H9 (cell line): ENCODE measurements at regions not wholly inside any gene's neighbourhood (a gene's known extent, or its start where the extent isn't known, plus 50 kb on each side); places are given as distances from the start of the nearest gene placed in this dataset.

Experiments
- DNase-seq: peaks from one replicate; pipeline ENCODE4 v3.0.0-alpha.2; 2017
- H2AFZ ChIP-seq: one replicate; pipeline ENCODE4 v1.6.1; 2013; ENCODE audit warnings: mild to moderate bottlenecking, low read length, control low read depth, moderate library complexity
- H2AK5ac ChIP-seq: 2 replicates; pipeline ENCODE4 v1.6.1; 2013; ENCODE audit warnings: low read length, control low read depth, mixed read lengths; ENCODE audit not compliant: insufficient read length
- H2BK120ac ChIP-seq: one replicate; pipeline ENCODE4 v1.6.1; 2013; ENCODE audit warnings: low read depth, mild to moderate bottlenecking, low read length, control low read depth, inconsistent platforms; ENCODE audit not compliant: poor library complexity, severe bottlenecking
- H2BK12ac ChIP-seq: 2 replicates; pipeline ENCODE4 v1.6.1; 2013; ENCODE audit warnings: low read length, control low read depth, mixed read lengths, low read depth; ENCODE audit not compliant: insufficient read length
- H2BK15ac ChIP-seq: 2 replicates; pipeline ENCODE4 v1.6.1; 2013; ENCODE audit warnings: low read depth, low read length, control low read depth
- H2BK20ac ChIP-seq: one replicate; pipeline ENCODE4 v1.6.1; 2013; ENCODE audit warnings: low read depth, mild to moderate bottlenecking, low read length, control low read depth, inconsistent platforms; ENCODE audit not compliant: poor library complexity, severe bottlenecking
- H2BK5ac ChIP-seq: 2 replicates; pipeline ENCODE4 v1.6.1; 2013; ENCODE audit warnings: low read length, control low read depth, mixed read lengths; ENCODE audit not compliant: insufficient read length
- H3K14ac ChIP-seq: 2 replicates; pipeline ENCODE4 v1.6.1; 2013; ENCODE audit warnings: low read length, control low read depth; ENCODE audit not compliant: insufficient read depth
- H3K18ac ChIP-seq: 2 replicates; pipeline ENCODE4 v1.6.1; 2013; ENCODE audit warnings: low read depth, mild to moderate bottlenecking, mixed read lengths, low read length, control low read depth; ENCODE audit not compliant: insufficient read length
- H3K23ac ChIP-seq: 2 replicates; pipeline ENCODE4 v1.6.1; 2013; ENCODE audit warnings: low read length, control low read depth, mixed read lengths, low read depth; ENCODE audit not compliant: insufficient read length
- H3K23me2 ChIP-seq: 2 replicates; pipeline ENCODE4 v1.6.1; 2013; ENCODE audit warnings: low read depth, mild to moderate bottlenecking, mixed read lengths, low read length, control low read depth; ENCODE audit not compliant: insufficient read length, poor library complexity, severe bottlenecking
- H3K27ac ChIP-seq: 2 replicates; pipeline ENCODE4 v1.5.1; 2013; ENCODE audit warnings: low read length, control low read depth, mixed read lengths, low read depth; ENCODE audit not compliant: insufficient read length
- H3K27me3 ChIP-seq: 2 replicates; pipeline ENCODE4 v1.6.1; 2013; ENCODE audit warnings: low read length, control low read depth, inconsistent platforms; ENCODE audit not compliant: insufficient read depth
- H3K4ac ChIP-seq: 2 replicates; pipeline ENCODE4 v1.6.1; 2013; ENCODE audit warnings: low read depth, mild to moderate bottlenecking, control low read depth, inconsistent platforms, low read length, moderate library complexity
- H3K4me1 ChIP-seq: 2 replicates; pipeline ENCODE4 v1.6.1; 2013; ENCODE audit warnings: low read length, control low read depth, inconsistent platforms; ENCODE audit not compliant: insufficient read depth
- H3K4me2 ChIP-seq: 2 replicates; pipeline ENCODE4 v1.6.1; 2013; ENCODE audit warnings: low read length, control low read depth, mixed read lengths; ENCODE audit not compliant: insufficient read length, insufficient read depth
- H3K56ac ChIP-seq: 2 replicates; pipeline ENCODE4 v1.6.1; 2013; ENCODE audit warnings: low read depth, mild to moderate bottlenecking, mixed read lengths, low read length, control low read depth; ENCODE audit not compliant: insufficient read length
- H3K79me1 ChIP-seq: 2 replicates; pipeline ENCODE4 v1.6.1; 2013; ENCODE audit warnings: low read depth, mild to moderate bottlenecking, moderate library complexity, low read length, control low read depth, inconsistent platforms; ENCODE audit not compliant: insufficient read depth, poor library complexity, severe bottlenecking
- H3K79me2 ChIP-seq: 2 replicates; pipeline ENCODE4 v1.6.1; 2013; ENCODE audit warnings: low read length, control low read depth, inconsistent platforms; ENCODE audit not compliant: insufficient read depth
- H3K9ac ChIP-seq: 2 replicates; pipeline ENCODE4 v1.6.1; 2013; ENCODE audit warnings: low read length, control low read depth, mixed read lengths; ENCODE audit not compliant: insufficient read length; ENCODE audit errors: extremely low read depth
- H3K9me3 ChIP-seq: one replicate; pipeline ENCODE4 v1.6.1; 2013; ENCODE audit warnings: low read depth, low read length, inconsistent platforms; ENCODE audit not compliant: control insufficient read depth
- H3T11ph ChIP-seq: one replicate; pipeline ENCODE4 v1.6.1; 2013; ENCODE audit warnings: mild to moderate bottlenecking, low read length, control low read depth, inconsistent platforms
- H4K20me1 ChIP-seq: one replicate; pipeline ENCODE4 v1.6.1; 2013; ENCODE audit not compliant: control insufficient read depth, insufficient read length, insufficient read depth
- H4K5ac ChIP-seq: 2 replicates; pipeline ENCODE4 v1.6.1; 2013; ENCODE audit warnings: low read depth, mild to moderate bottlenecking, mixed read lengths, low read length, control low read depth; ENCODE audit not compliant: insufficient read length
- H4K8ac ChIP-seq: replicated peaks from 2 replicates; pipeline ENCODE4 v1.6.1; 2013; ENCODE audit warnings: low read length, control low read depth, mixed read lengths, low read depth; ENCODE audit not compliant: insufficient read length
- H4K91ac ChIP-seq: 2 replicates; pipeline ENCODE4 v1.6.1; 2013; ENCODE audit warnings: low read depth, mild to moderate bottlenecking, moderate library complexity, mixed read lengths, low read length, control low read depth; ENCODE audit not compliant: insufficient read length
- H3K27ac Mint-ChIP-seq, 3 experiments: 2 replicates in 2 of 3; 3 replicates in 1 of 3; pipeline ENCODE4 v1.8.0; 2020 to 2021; ENCODE audit warnings: mixed read lengths in 3 of 3, mild to moderate bottlenecking in 1 of 3, moderate library complexity in 1 of 3
- H3K27me3 Mint-ChIP-seq: 2 replicates; pipeline ENCODE4 v1.8.0; 2021; ENCODE audit warnings: low read depth, mild to moderate bottlenecking, moderate library complexity, mixed read lengths
- H3K36me3 Mint-ChIP-seq, 3 experiments: 2 replicates in 2 of 3; 3 replicates in 1 of 3; pipeline ENCODE4 v1.8.0; 2020 to 2021; ENCODE audit warnings: low read depth in 3 of 3, mixed read lengths in 3 of 3; ENCODE audit not compliant: insufficient read depth in 1 of 3
- H3K4me1 Mint-ChIP-seq, 2 experiments: 2 replicates each; pipeline ENCODE4 v1.8.0; 2020; ENCODE audit warnings: mixed read lengths in 2 of 2
- H3K4me3 Mint-ChIP-seq, 2 experiments: 2 replicates in 1 of 2; 3 replicates in 1 of 2; pipeline ENCODE4 v1.8.0; 2020 to 2021; ENCODE audit warnings: mild to moderate bottlenecking in 2 of 2, mixed read lengths in 2 of 2, moderate library complexity in 1 of 2
- H3K9me3 Mint-ChIP-seq, 2 experiments: 2 replicates in 1 of 2; 3 replicates in 1 of 2; pipeline ENCODE4 v1.8.0; 2020; ENCODE audit warnings: mild to moderate bottlenecking in 2 of 2, mixed read lengths in 2 of 2, moderate library complexity in 1 of 2
- WGBS: extraction: QIAGEN DNeasy Blood & Tissue Kit; methylation state at CpG from one replicate; pipeline ENCODE4 v1.1.7; 2013; ENCODE audit warnings: missing lambda C conversion rate, low lambda C conversion rate, mixed read lengths; ENCODE audit not compliant: insufficient read length; ENCODE audit errors: extremely low coverage; 5-methylcytosine and 5-hydroxymethylcytosine counted together
- TF ChIP-seq, protein P1 (sequence below): fragments of 200-600 bp; sonication (generic); conservative IDR thresholded peaks from 3 replicates; pipeline ENCODE4 v1.8.0; 2021; ENCODE audit warnings: antibody characterized with exemption, mild to moderate bottlenecking

- Histone ChIP-seq H3K27me3 (no peaks in the 10 kb centered on the region), H3T11ph (no peak overlapping the region), H3K9ac (no peak overlapping the region), H3K9me3 (no peaks in the 10 kb centered on the region), H2BK15ac (no peak overlapping the region), H3K23ac (no peak overlapping the region), H2AK5ac (no peak overlapping the region), H3K79me1 (no peaks in the 10 kb centered on the region), H2AFZ (no peak overlapping the region), H3K4me1 (no peaks in the 10 kb centered on the region), H3K56ac (no peak overlapping the region), H3K79me2 (no peaks in the 10 kb centered on the region), H3K4me2 (no peak overlapping the region), H4K20me1 (no peaks in the 10 kb centered on the region), H4K8ac (no peak overlapping the region), H4K91ac (no peak overlapping the region), H3K27ac (no peak overlapping the region), H2BK5ac (no peak overlapping the region), H2BK12ac (no peak overlapping the region), H3K18ac (no peak overlapping the region), H3K23me2 (no peaks in the 10 kb centered on the region), H3K14ac (no peak overlapping the region), H3K4ac (no peak overlapping the region), H2BK120ac (no peak overlapping the region), H4K5ac (no peak overlapping the region), H2BK20ac (no peak overlapping the region)
- peaks cover 6 to 14% of the 10 kb centered on the region in 2 experiments for H3K4me1 Mint-ChIP-seq
- TF ChIP-seq, protein P1, sequence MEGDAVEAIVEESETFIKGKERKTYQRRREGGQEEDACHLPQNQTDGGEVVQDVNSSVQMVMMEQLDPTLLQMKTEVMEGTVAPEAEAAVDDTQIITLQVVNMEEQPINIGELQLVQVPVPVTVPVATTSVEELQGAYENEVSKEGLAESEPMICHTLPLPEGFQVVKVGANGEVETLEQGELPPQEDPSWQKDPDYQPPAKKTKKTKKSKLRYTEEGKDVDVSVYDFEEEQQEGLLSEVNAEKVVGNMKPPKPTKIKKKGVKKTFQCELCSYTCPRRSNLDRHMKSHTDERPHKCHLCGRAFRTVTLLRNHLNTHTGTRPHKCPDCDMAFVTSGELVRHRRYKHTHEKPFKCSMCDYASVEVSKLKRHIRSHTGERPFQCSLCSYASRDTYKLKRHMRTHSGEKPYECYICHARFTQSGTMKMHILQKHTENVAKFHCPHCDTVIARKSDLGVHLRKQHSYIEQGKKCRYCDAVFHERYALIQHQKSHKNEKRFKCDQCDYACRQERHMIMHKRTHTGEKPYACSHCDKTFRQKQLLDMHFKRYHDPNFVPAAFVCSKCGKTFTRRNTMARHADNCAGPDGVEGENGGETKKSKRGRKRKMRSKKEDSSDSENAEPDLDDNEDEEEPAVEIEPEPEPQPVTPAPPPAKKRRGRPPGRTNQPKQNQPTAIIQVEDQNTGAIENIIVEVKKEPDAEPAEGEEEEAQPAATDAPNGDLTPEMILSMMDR: no peak
- no peaks in the 10 kb centered on the region; a peak in 1 of 5 replicates for H3K9me3 Mint-ChIP-seq
- H3K4me3 Mint-ChIP-seq: no peak overlapping the region
- no peaks in the 10 kb centered on the region; the same call in 1 of the 2 replicates for H3K27me3 Mint-ChIP-seq
- no CpG with 5 or more reads among the region's 5 CpGs for WGBS
- H3K27ac Mint-ChIP-seq: no peak overlapping the region
- H3K36me3 Mint-ChIP-seq: no peaks in the 10 kb centered on the region; a peak in 1 of 7 replicates
- no peak for DNase-seq
Measured at GRCh38 chr20:48201885-48202284, 416.6 kb upstream of the SULF2 start.
